Stimulated activated CD8-positive, alpha-beta memory T cell treated with anti-CD3 and anti-CD28 coated beads, Interleukin-15, amount 100 ng/mL, for 48 hours (primary cell): ENCODE measurements at regions not wholly inside any gene's neighbourhood (a gene's known extent, or its start where the extent isn't known, plus 50 kb on each side); places are given as distances from the start of the nearest gene placed in this dataset.
"Not testable (repeated sequence)": the region's sequence is repeated elsewhere in the genome, so short reads cannot be mapped to it uniquely, and the experiment has no call there.

Source experiments
- DNase-seq, 2 donors: peaks; one replicate each; pipeline ENCODE4 v3.0.0-alpha.2; 2020; ENCODE audit warnings: low read depth in 2 of 2

- no peak for DNase-seq
These were observed 1313.1 kb downstream of the CDH11 start for GRCh38 chr16:63808730-63809129.

- no peak for DNase-seq
These were observed 1314.9 kb downstream of the CDH11 start for GRCh38 chr16:63806794-63807506.

- DNase-seq = no peak
These were observed 1317.7 kb downstream of the CDH11 start for GRCh38 chr16:63804126-63804525.

- DNase-seq = no peak
These were observed 1332.3 kb downstream of the CDH11 start for GRCh38 chr16:63789603-63790002.

- no peak for DNase-seq
These were observed 1334.8 kb downstream of the CDH11 start for GRCh38 chr16:63787014-63787413.

GRCh38 chr16:63785170-63785569, 1336.7 kb downstream of the CDH11 start:
- DNase-seq = no peak

GRCh38 chr16:63776437-63776836, 1345.4 kb downstream of the CDH11 start:
- no peak for DNase-seq

GRCh38 chr16:63776034-63776433, 1345.8 kb downstream of the CDH11 start:
- no peak for DNase-seq

- DNase-seq = no peak
These were observed 1347.6 kb downstream of the CDH11 start for GRCh38 chr16:63774302-63774701.

GRCh38 chr16:63769211-63769610, 1352.7 kb downstream of the CDH11 start:
- DNase-seq = no peak

GRCh38 chr16:63760246-63760645, 1361.6 kb downstream of the CDH11 start:
- not testable (repeated sequence) for DNase-seq

GRCh38 chr16:63752347-63752746, 1369.5 kb downstream of the CDH11 start:
- DNase-seq = no peak

- no peak for DNase-seq
These were observed 1372.6 kb downstream of the CDH11 start for GRCh38 chr16:63749276-63749675.

GRCh38 chr16:63745456-63745855, 1376.4 kb downstream of the CDH11 start:
- no peak for DNase-seq

- no peak for DNase-seq
These were observed 1377.6 kb downstream of the CDH11 start for GRCh38 chr16:63744077-63744874.

GRCh38 chr16:63742150-63742549, 1379.7 kb downstream of the CDH11 start:
- no peak for DNase-seq

- DNase-seq = no peak
These were observed 1384.2 kb downstream of the CDH11 start for GRCh38 chr16:63737633-63738032.

- no peak for DNase-seq
These were observed 1386.4 kb downstream of the CDH11 start for GRCh38 chr16:63735456-63735855.

GRCh38 chr16:63720848-63721247, 1401.0 kb downstream of the CDH11 start:
- no peak for DNase-seq

GRCh38 chr16:63719926-63720325, 1401.9 kb downstream of the CDH11 start:
- DNase-seq = no peak

- no peak for DNase-seq
These were observed 1404.1 kb downstream of the CDH11 start for GRCh38 chr16:63717806-63718205.

- DNase-seq = no peak
These were observed 1407.0 kb downstream of the CDH11 start for GRCh38 chr16:63714876-63715275.

- no peak for DNase-seq
These were observed 1409.1 kb downstream of the CDH11 start for GRCh38 chr16:63712725-63713124.
